GM23248 (cell line): ENCODE measurements at regions not wholly inside any gene's neighbourhood (a gene's known extent, or its start where the extent isn't known, plus 50 kb on each side); places are given as distances from the start of the nearest gene placed in this dataset.

Experiments
- EZH2 ChIP-seq: fragments of 200-600 bp; sonication (generic); IDR thresholded peaks from 2 replicates; pipeline ENCODE4 v1.6.1; 2018; ENCODE audit warnings: antibody characterized with exemption, mild to moderate bottlenecking; ENCODE audit not compliant: insufficient read depth, poor library complexity, severe bottlenecking
- EZH2phosphoT487 ChIP-seq: fragments of 200-600 bp; sonication (generic); IDR thresholded peaks from 2 replicates; pipeline ENCODE4 v1.6.1; 2018; ENCODE audit warnings: antibody characterized with exemption, moderate library complexity, mild to moderate bottlenecking, low read depth; ENCODE audit not compliant: insufficient read depth

- TF ChIP-seq EZH2 (no peak), EZH2phosphoT487 (no peak)
Observed at GRCh38 chr3:159605101-159605500, 383.5 kb upstream of the IL12A start.
